Tibial nerve (tissue), 4 donors: ENCODE measurements at regions not wholly inside any gene's neighbourhood (a gene's known extent, or its start where the extent isn't known, plus 50 kb on each side); places are given as distances from the start of the nearest gene placed in this dataset.

Experiments
- CTCF ChIP-seq, 5 experiments: fragments of 200-600 bp in 3 of 5; fragments of 450-650 bp in 2 of 5; sonication (generic) in 3 of 5; IDR thresholded peaks; one replicate each; pipeline ENCODE4 v1.5.1; 2016 to 2019; ENCODE audit warnings: antibody characterized with exemption in 5 of 5, mild to moderate bottlenecking in 3 of 5, moderate library complexity in 2 of 5
- EP300 ChIP-seq, 2 donors: sonication (generic); formaldehyde crosslinking; IDR thresholded peaks; one replicate each; pipeline ENCODE4 v1.6.1; 2017; ENCODE audit warnings: antibody characterized with exemption in 2 of 2, mild to moderate bottlenecking in 1 of 2
- POLR2A ChIP-seq, 2 donors: fragments of 450-650 bp; IDR thresholded peaks; one replicate each; pipeline ENCODE4 v1.6.1; 2017; ENCODE audit warnings: antibody characterized with exemption in 2 of 2, mild to moderate bottlenecking in 2 of 2, moderate library complexity in 2 of 2

GRCh38 chr5:124552526-124552925 lies 193.9 kb downstream of the ZNF608 start:
- TF ChIP-seq CTCF (IDR thresholded peaks at IDR 0.05) (no peak), POLR2A (IDR thresholded peaks at IDR 0.05) (no peak), EP300 (IDR thresholded peaks at IDR 0.05) (no peak)
